Tibial artery (tissue), 4 donors: ENCODE measurements at regions not wholly inside any gene's neighbourhood (a gene's known extent, or its start where the extent isn't known, plus 50 kb on each side); places are given as distances from the start of the nearest gene placed in this dataset.

Experiments used
- DNase-seq, 2 donors: peaks; one replicate each; pipeline ENCODE4 v3.0.0-alpha.2; 2019
- H3K27ac ChIP-seq, 2 donors: fragments of 200-600 bp; sonication (generic) in 1 of 2; 1 replicate in 1 of 2; 2 replicates in 1 of 2; pipeline ENCODE4 v1.5.1; 2018 to 2019; ENCODE audit warnings: mild to moderate bottlenecking in 1 of 2
- H3K27me3 ChIP-seq, 2 donors: fragments of 200-600 bp; sonication (generic) in 1 of 2; one replicate each; pipeline versions ENCODE4 v1.5.1 to v1.6.0; 2016 to 2019
- H3K36me3 ChIP-seq, 3 donors: fragments of 200-600 bp; sonication (generic) in 2 of 3; one replicate each; pipeline ENCODE4 v1.5.1; 2016 to 2019; ENCODE audit warnings: mild to moderate bottlenecking in 2 of 3
- H3K4me1 ChIP-seq, 4 donors: fragments of 200-600 bp; sonication (generic) in 2 of 4; 1 replicate in 3 of 4; 2 replicates in 1 of 4; pipeline ENCODE4 v1.5.1; 2016 to 2019
- H3K4me3 ChIP-seq, 2 donors: fragments of 200-600 bp; sonication (generic) in 1 of 2; 1 replicate in 1 of 2; 2 replicates in 1 of 2; pipeline ENCODE4 v1.5.1; 2018 to 2019; ENCODE audit warnings: mild to moderate bottlenecking in 2 of 2
- H3K9me3 ChIP-seq, 3 donors: fragments of 200-600 bp; sonication (generic) in 1 of 3; one replicate each; pipeline ENCODE4 v1.5.1; 2016 to 2019
- CTCF ChIP-seq, 2 experiments: fragments of 200-600 bp in 1 of 2; fragments of 450-650 bp in 1 of 2; IDR thresholded peaks; one replicate each; pipeline ENCODE4 v1.5.1; 2017 to 2019; ENCODE audit warnings: antibody characterized with exemption in 2 of 2, mild to moderate bottlenecking in 1 of 2, moderate library complexity in 1 of 2
- intact Hi-C: fragments of 100-400 bp; cut with DNase I; formaldehyde crosslinking; loops from one replicate; pipeline ENCODE4 v1.15.0; 2023; ENCODE audit warnings: low total_unique reads

- peaks cover 0 to 10% (median 0%) of the 10 kb centered on the region in 4 donors for H3K4me1 ChIP-seq
- no peak overlapping the region for H3K27ac ChIP-seq
- no peak overlapping the region for H3K4me3 ChIP-seq
- TF ChIP-seq CTCF (IDR thresholded peaks at IDR 0.05), result no peak
- no peaks in the 10 kb centered on the region for H3K27me3 ChIP-seq
- intact Hi-C loops, result no loop called here
- no peaks in the 10 kb centered on the region for H3K36me3 ChIP-seq
- DNase-seq, result no peak
- no peaks in the 10 kb centered on the region for H3K9me3 ChIP-seq
These were observed 397.5 kb downstream of the TGFB2 start for GRCh38 chr1:218742467-218743262.

- H3K4me1 ChIP-seq, result peaks cover 0 to 6% (median 0%) of the 10 kb centered on the region in 4 donors
- H3K9me3 ChIP-seq, result no peaks in the 10 kb centered on the region
- intact Hi-C loops, result no loop called here
- H3K27ac ChIP-seq, result no peak overlapping the region
- H3K27me3 ChIP-seq, result no peaks in the 10 kb centered on the region
- DNase-seq, result no peak
- TF ChIP-seq CTCF (IDR thresholded peaks at IDR 0.05), result no peak
- no peak overlapping the region for H3K4me3 ChIP-seq
- no peaks in the 10 kb centered on the region for H3K36me3 ChIP-seq
These were observed 398.8 kb downstream of the TGFB2 start for GRCh38 chr1:218743861-218744505.

- Histone ChIP-seq H3K4me3 (no peak overlapping the region), H3K4me1 (no peaks in the 10 kb centered on the region), H3K36me3 (no peaks in the 10 kb centered on the region), H3K27ac (no peak overlapping the region), H3K9me3 (no peaks in the 10 kb centered on the region), H3K27me3 (no peaks in the 10 kb centered on the region)
- TF ChIP-seq CTCF (IDR thresholded peaks at IDR 0.05), result no peak
- intact Hi-C loops, result no loop called here
- DNase-seq, result no peak
These were observed 402.9 kb downstream of the TGFB2 start for GRCh38 chr1:218748071-218748470.

- intact Hi-C loops, result no loop called here
- H3K27ac ChIP-seq, result no peak overlapping the region
- H3K4me1 ChIP-seq, result no peaks in the 10 kb centered on the region
- no peaks in the 10 kb centered on the region for H3K9me3 ChIP-seq
- no peaks in the 10 kb centered on the region for H3K36me3 ChIP-seq
- DNase-seq, result no peak
- no peak overlapping the region for H3K4me3 ChIP-seq
- TF ChIP-seq CTCF (IDR thresholded peaks at IDR 0.05), result no peak
- no peaks in the 10 kb centered on the region for H3K27me3 ChIP-seq
These were observed 405.3 kb downstream of the TGFB2 start for GRCh38 chr1:218750216-218750970.

- Histone ChIP-seq H3K4me3 (no peak overlapping the region), H3K9me3 (no peaks in the 10 kb centered on the region), H3K27ac (no peak overlapping the region), H3K36me3 (no peaks in the 10 kb centered on the region), H3K27me3 (no peaks in the 10 kb centered on the region), H3K4me1 (no peaks in the 10 kb centered on the region)
- no peak for DNase-seq
- no peak for TF ChIP-seq CTCF (IDR thresholded peaks at IDR 0.05)
- intact Hi-C loops, result no loop called here
These were observed 406.2 kb downstream of the TGFB2 start for GRCh38 chr1:218751208-218751948.
